BLaER1 treated with 17β-estradiol and CSF1 and Interleukin-3, amounts not matched to agents 10 nM and 100 nM (cell line): ENCODE measurements at regions not wholly inside any gene's neighbourhood (a gene's known extent, or its start where the extent isn't known, plus 50 kb on each side); places are given as distances from the start of the nearest gene placed in this dataset.

ENCODE experiments used
- H3K27ac ChIP-seq, 11 experiments: shearing (Covaris generic); formaldehyde crosslinking; 2 replicates each; pipeline ENCODE4 v1.8.1; 2022
- H3K27me3 ChIP-seq, 11 experiments: shearing (Covaris generic); formaldehyde crosslinking; 2 replicates each; pipeline ENCODE4 v1.8.1; 2022
- H3K36me3 ChIP-seq, 11 experiments: shearing (Covaris generic); formaldehyde crosslinking; 2 replicates each; pipeline ENCODE4 v1.8.1; 2022
- H3K4me1 ChIP-seq, 10 experiments: shearing (Covaris generic); formaldehyde crosslinking; 2 replicates each; pipeline ENCODE4 v1.8.1; 2022
- H3K4me2 ChIP-seq, 11 experiments: shearing (Covaris generic); formaldehyde crosslinking; 2 replicates each; pipeline ENCODE4 v1.8.1; 2022
- H3K4me3 ChIP-seq, 10 experiments: shearing (Covaris generic); formaldehyde crosslinking; 2 replicates each; pipeline ENCODE4 v1.8.1; 2022
- H3K9ac ChIP-seq, 11 experiments: shearing (Covaris generic); formaldehyde crosslinking; 2 replicates each; pipeline ENCODE4 v1.8.1; 2022
- H3K9me3 ChIP-seq, 11 experiments: shearing (Covaris generic); formaldehyde crosslinking; replicated peaks in 1 of 11; 2 replicates each; pipeline ENCODE4 v1.8.1; 2022
- H4K20me1 ChIP-seq, 11 experiments: shearing (Covaris generic); formaldehyde crosslinking; 2 replicates each; pipeline ENCODE4 v1.8.1; 2022
- Cebpa-rat ChIP-seq, 11 experiments: shearing (Covaris generic); IDR thresholded peaks; 2 replicates each; pipeline ENCODE4 v1.8.1; 2022

- Histone ChIP-seq H3K4me2 (no peak overlapping the region), H4K20me1 (no peaks in the 10 kb centered on the region), H3K4me3 (no peak overlapping the region), H3K9me3 (peaks cover 0 to 10% (median 0%) of the 10 kb centered on the region in 11 experiments; a peak in 4 of 22 replicates), H3K27ac (no peak overlapping the region), H3K9ac (no peak overlapping the region), H3K4me1 (no peaks in the 10 kb centered on the region), H3K36me3 (no peaks in the 10 kb centered on the region), H3K27me3 (no peaks in the 10 kb centered on the region)
- TF ChIP-seq Cebpa-rat (IDR thresholded peaks at IDR 0.05), result no peak
Measured at GRCh38 chr20:60389882-60390281, 431.7 kb downstream of the CDH26 start.

- Histone ChIP-seq H3K4me3 (no peak overlapping the region), H3K9me3 (peaks cover 11 to 18% (median 13%) of the 10 kb centered on the region in 11 experiments; a peak in 20 of 22 replicates), H3K36me3 (no peaks in the 10 kb centered on the region), H3K4me1 (no peaks in the 10 kb centered on the region; a peak in 1 of 20 replicates), H4K20me1 (no peaks in the 10 kb centered on the region), H3K4me2 (no peak overlapping the region), H3K27me3 (no peaks in the 10 kb centered on the region), H3K9ac (no peak overlapping the region), H3K27ac (no peak overlapping the region)
- TF ChIP-seq Cebpa-rat (IDR thresholded peaks at IDR 0.05), result no peak
Measured at GRCh38 chr20:60395991-60396390, 437.8 kb downstream of the CDH26 start.

- peaks cover 0 to 40% (median 31%) of the 10 kb centered on the region in 10 experiments; a peak in 16 of 20 replicates for H3K4me1 ChIP-seq
- H3K9me3 ChIP-seq, result peaks cover 13 to 21% (median 17%) of the 10 kb centered on the region in 11 experiments; a peak in 20 of 22 replicates
Measured at GRCh38 chr20:60400567-60400966, 442.3 kb downstream of the CDH26 start.

DNA sequence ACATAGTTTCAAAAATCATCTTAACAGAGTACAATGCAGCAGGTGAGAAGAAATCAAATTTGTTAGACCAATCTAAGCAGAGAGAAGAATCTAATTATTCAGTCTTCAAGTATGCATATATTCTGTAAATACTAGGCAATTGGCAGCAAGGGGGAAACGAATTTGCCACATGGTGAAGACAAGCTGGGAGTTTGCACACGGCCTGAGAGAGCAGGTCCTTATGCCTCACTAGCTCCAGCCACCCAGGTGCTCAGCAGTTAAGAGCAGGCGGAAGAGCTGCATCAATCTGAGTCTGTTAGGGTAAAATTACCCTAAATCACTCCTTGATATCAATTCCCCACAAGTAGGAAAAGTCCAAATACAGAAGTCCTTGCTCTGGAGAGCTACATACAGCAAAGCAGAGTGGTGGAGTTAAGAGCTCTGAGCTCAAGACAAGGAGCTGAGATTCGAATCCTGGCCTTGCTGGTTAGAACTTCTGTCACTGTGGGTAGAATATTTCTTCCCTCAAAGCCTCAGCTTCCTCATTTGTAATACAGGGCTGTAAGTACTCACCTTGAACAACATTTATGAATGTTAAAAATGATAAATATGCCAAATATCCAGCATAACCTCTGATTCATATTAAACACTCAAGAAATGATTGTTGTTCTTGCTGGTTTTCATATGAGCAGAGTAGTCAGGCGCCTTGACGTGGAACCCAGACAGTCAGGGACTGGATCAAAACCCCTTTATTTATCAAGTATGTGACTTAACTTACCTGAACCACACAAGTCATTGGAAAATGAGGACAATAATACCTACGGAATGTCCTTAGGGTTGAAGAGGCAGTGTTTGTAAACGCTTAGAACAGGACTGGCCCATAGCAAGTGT is 444.2 kb downstream of the CDH26 start:
- Histone ChIP-seq H3K4me1 (peaks cover 4 to 51% (median 40%) of the 10 kb centered on the region in 10 experiments; a peak in 19 of 20 replicates), H3K4me2 (peak overlapping the region in 9 of 11 experiments; percentile 16 to 69 (median 63); a peak in 18 of 22 replicates), H3K27ac (peak overlapping the region in 5 of 11 experiments; percentile 10 to 64 (median 42); a peak in 6 of 22 replicates), H3K9me3 (peaks cover 13 to 28% (median 21%) of the 10 kb centered on the region in 11 experiments; a peak in 20 of 22 replicates), H3K4me3 (no peak overlapping the region), H3K27me3 (no peaks in the 10 kb centered on the region), H4K20me1 (no peaks in the 10 kb centered on the region), H3K9ac (no peak overlapping the region; a peak in 1 of 22 replicates), H3K36me3 (no peaks in the 10 kb centered on the region)
- no peak for TF ChIP-seq Cebpa-rat (IDR thresholded peaks at IDR 0.05)

More at GRCh38 chr20:60400567-60400966, 442.3 kb downstream of the CDH26 start:
- no peaks in the 10 kb centered on the region for H4K20me1 ChIP-seq
- no peak overlapping the region for H3K9ac ChIP-seq
- no peak overlapping the region for H3K4me2 ChIP-seq
- no peak overlapping the region for H3K27ac ChIP-seq
- TF ChIP-seq Cebpa-rat (IDR thresholded peaks at IDR 0.05), result no peak
- no peaks in the 10 kb centered on the region for H3K36me3 ChIP-seq
- no peaks in the 10 kb centered on the region for H3K27me3 ChIP-seq
- no peak overlapping the region for H3K4me3 ChIP-seq

DNA sequence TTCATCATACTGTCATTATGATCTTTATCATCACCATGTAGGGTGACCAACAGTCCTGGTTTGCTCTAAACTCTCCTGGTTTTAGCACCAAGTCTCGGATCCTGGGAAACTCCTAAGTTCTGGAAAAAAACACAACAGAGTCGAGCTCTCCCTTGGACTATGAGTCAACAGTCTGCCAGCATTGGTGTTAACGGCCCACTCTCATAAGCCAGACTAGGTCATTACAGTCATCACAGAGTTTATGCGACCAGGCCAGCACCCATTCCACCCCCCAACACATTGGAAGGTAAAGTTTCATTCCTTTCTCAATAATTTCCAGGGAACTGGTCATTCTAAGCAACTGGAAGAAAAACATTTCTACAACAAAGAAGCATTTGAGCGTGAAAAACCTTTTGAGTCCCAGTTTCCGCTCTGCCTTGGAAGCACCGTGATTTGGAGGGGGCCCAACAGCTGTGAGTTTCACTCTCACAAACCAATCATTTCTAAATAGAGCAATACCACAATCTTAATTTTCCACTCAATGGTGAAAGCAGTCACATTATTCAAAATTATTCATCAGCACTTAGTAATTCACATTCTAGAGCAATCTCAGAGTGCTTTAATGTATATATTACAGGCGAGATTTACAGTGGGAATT is 445.0 kb downstream of the CDH26 start:
- Histone ChIP-seq H3K4me3 (no peak overlapping the region), H3K9me3 (peaks cover 13 to 28% (median 21%) of the 10 kb centered on the region in 11 experiments; a peak in 20 of 22 replicates), H4K20me1 (no peaks in the 10 kb centered on the region), H3K27me3 (no peaks in the 10 kb centered on the region), H3K4me2 (peak overlapping the region in 9 of 11 experiments; percentile 16 to 69 (median 63); a peak in 18 of 22 replicates), H3K4me1 (peaks cover 12 to 59% (median 48%) of the 10 kb centered on the region in 10 experiments), H3K9ac (no peak overlapping the region; a peak in 2 of 22 replicates), H3K27ac (peak overlapping the region in 6 of 11 experiments; percentile 3 to 64 (median 36); a peak in 6 of 22 replicates), H3K36me3 (no peaks in the 10 kb centered on the region)
- no peak for TF ChIP-seq Cebpa-rat (IDR thresholded peaks at IDR 0.05)

GRCh38 chr20:60407011-60407771 is 449.0 kb downstream of the CDH26 start:
- Histone ChIP-seq H3K4me1 (peaks cover 17 to 61% (median 52%) of the 10 kb centered on the region in 10 experiments), H3K27ac (peak overlapping the region in 8 of 11 experiments; percentile 30 to 78 (median 67); a peak in 15 of 22 replicates), H4K20me1 (no peaks in the 10 kb centered on the region), H3K4me3 (no peak overlapping the region), H3K27me3 (no peaks in the 10 kb centered on the region), H3K9me3 (peaks cover 13 to 36% (median 29%) of the 10 kb centered on the region in 11 experiments), H3K4me2 (peak overlapping the region; percentile 17 to 88 (median 76); a peak in 21 of 22 replicates), H3K36me3 (no peaks in the 10 kb centered on the region), H3K9ac (peak overlapping the region in 3 of 11 experiments; percentile 32 to 52 (median 47); a peak in 3 of 22 replicates)
- TF ChIP-seq Cebpa-rat (IDR thresholded peaks at IDR 0.05), result no peak

DNA sequence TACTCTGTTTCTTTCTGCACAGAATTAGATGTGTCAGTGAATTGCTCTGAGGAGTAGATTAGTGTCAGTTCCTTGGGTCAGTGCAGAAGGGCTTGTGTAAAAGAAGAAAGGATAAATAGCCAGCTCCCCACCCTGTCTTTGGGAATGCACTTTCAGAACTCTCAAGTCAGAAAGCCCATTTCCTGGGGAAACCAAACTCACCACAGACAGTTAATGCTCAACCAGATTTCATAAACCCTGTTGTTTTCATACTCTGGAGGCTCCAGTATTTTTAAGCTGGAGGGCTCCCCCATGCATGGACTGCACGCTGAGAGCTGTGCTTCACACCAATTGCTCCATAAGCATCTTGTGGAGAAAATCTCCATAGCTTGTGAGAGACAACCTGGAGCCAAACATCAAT is 449.7 kb downstream of the CDH26 start:
- H3K27me3 ChIP-seq, result no peaks in the 10 kb centered on the region
- peak overlapping the region in 1 of 10 experiments; percentile 16; a peak in 2 of 20 replicates for H3K4me3 ChIP-seq
- no peaks in the 10 kb centered on the region for H4K20me1 ChIP-seq
- H3K4me1 ChIP-seq, result peaks cover 17 to 53% (median 45%) of the 10 kb centered on the region in 10 experiments
- H3K9ac ChIP-seq, result peak overlapping the region in 5 of 11 experiments; percentile 18 to 58 (median 51); a peak in 6 of 22 replicates
- peak overlapping the region; percentile 17 to 88 (median 76) for H3K4me2 ChIP-seq
- 0 out of 22 replicates have a peak, but pooled peaks of 1 of the 11 experiments have one; percentile 31 for TF ChIP-seq Cebpa-rat (IDR thresholded peaks at IDR 0.05)
- H3K27ac ChIP-seq, result peak overlapping the region in 8 of 11 experiments; percentile 53 to 78 (median 70); a peak in 16 of 22 replicates
- H3K9me3 ChIP-seq, result peaks cover 13 to 36% (median 29%) of the 10 kb centered on the region in 11 experiments
- no peaks in the 10 kb centered on the region for H3K36me3 ChIP-seq

DNA sequence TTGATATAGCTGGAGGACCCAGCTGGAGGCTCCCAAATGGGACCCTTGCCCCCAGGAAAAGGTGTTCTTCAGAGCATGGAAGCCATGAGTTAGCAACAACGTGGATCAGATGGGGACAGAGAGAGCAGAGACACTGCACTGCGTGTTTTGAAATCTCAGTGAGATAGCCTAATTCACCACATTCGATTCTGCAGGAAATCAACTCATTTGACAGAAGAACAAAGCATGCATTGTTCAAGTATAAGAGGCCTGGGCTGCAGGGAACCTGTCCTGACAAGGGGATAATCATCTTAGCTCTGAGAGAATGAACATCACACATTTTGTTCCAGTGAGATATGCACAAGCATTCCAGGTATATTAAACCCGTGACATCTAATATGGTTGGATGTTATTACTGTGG is 450.2 kb downstream of the CDH26 start:
- Histone ChIP-seq H3K4me1 (peaks cover 17 to 48% (median 40%) of the 10 kb centered on the region in 10 experiments), H3K27me3 (no peaks in the 10 kb centered on the region), H3K9ac (peak overlapping the region in 6 of 11 experiments; percentile 18 to 58 (median 42); a peak in 7 of 22 replicates), H4K20me1 (no peaks in the 10 kb centered on the region), H3K36me3 (no peaks in the 10 kb centered on the region), H3K4me3 (peak overlapping the region in 1 of 10 experiments; percentile 16; a peak in 2 of 20 replicates), H3K27ac (peak overlapping the region in 8 of 11 experiments; percentile 53 to 78 (median 70); a peak in 15 of 22 replicates), H3K9me3 (peaks cover 13 to 36% (median 29%) of the 10 kb centered on the region in 11 experiments), H3K4me2 (peak overlapping the region; percentile 17 to 88 (median 76))
- no peak for TF ChIP-seq Cebpa-rat (IDR thresholded peaks at IDR 0.05)
